Glutamatergic neuron (in vitro differentiated cells): ENCODE measurements at regions not wholly inside any gene's neighbourhood (a gene's known extent, or its start where the extent isn't known, plus 50 kb on each side); places are given as distances from the start of the nearest gene placed in this dataset.

Experiments used
- DNase-seq: peaks from one replicate; pipeline ENCODE4 v3.0.0; 2022
- H3K27ac Mint-ChIP-seq: one replicate; pipeline ENCODE4 v1.8.0; 2020; ENCODE audit warnings: mild to moderate bottlenecking, mixed read lengths, inconsistent platforms; ENCODE audit not compliant: unreplicated experiment
- H3K27me3 Mint-ChIP-seq: one replicate; pipeline ENCODE4 v1.8.0; 2020; ENCODE audit warnings: mild to moderate bottlenecking, moderate library complexity, mixed read lengths, inconsistent platforms; ENCODE audit not compliant: unreplicated experiment
- H3K36me3 Mint-ChIP-seq: one replicate; pipeline ENCODE4 v1.8.0; 2020; ENCODE audit warnings: mild to moderate bottlenecking, mixed read lengths, inconsistent platforms; ENCODE audit not compliant: unreplicated experiment
- H3K4me1 Mint-ChIP-seq: one replicate; pipeline ENCODE4 v1.8.0; 2020; ENCODE audit warnings: mild to moderate bottlenecking, low read depth, mixed read lengths, inconsistent platforms; ENCODE audit not compliant: unreplicated experiment
- H3K4me3 Mint-ChIP-seq: one replicate; pipeline ENCODE4 v1.8.0; 2020; ENCODE audit warnings: mild to moderate bottlenecking, mixed read lengths, inconsistent platforms; ENCODE audit not compliant: unreplicated experiment
- H3K9me3 Mint-ChIP-seq: one replicate; pipeline ENCODE4 v1.8.0; 2020; ENCODE audit warnings: mild to moderate bottlenecking, moderate library complexity, mixed read lengths, inconsistent platforms; ENCODE audit not compliant: unreplicated experiment
- TF ChIP-seq, protein P1 (sequence below): fragments of 200-600 bp; sonication (generic); IDR thresholded peaks from one replicate; pipeline ENCODE4 v1.5.0; 2021; ENCODE audit not compliant: partially characterized antibody, unreplicated experiment

DNA sequence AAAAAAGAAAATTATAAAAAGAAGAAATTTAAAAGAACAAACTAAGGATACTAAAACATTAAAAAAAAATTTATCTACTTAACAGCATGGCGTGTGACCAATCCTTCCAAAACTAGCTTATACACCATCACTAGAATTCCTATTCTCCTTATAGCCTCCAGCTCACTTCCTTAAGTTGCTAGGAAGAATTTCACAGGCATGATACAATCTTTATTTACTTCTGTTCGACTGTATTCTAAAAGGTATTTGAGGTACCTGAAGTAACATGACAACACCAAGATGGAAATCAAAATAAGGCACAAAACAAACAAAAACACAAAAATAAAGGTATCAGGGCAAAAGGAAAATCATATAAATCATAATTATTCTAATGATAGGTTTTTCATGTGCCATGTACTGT is 360.7 kb downstream of the FIGN start:
- Mint-ChIP-seq H3K4me3 (no peak overlapping the region), H3K27ac (no peak overlapping the region), H3K9me3 (no peaks in the 10 kb centered on the region), H3K36me3 (no peaks in the 10 kb centered on the region), H3K27me3 (no peaks in the 10 kb centered on the region), H3K4me1 (no peaks in the 10 kb centered on the region)
- no peak for DNase-seq
- TF ChIP-seq, protein P1, sequence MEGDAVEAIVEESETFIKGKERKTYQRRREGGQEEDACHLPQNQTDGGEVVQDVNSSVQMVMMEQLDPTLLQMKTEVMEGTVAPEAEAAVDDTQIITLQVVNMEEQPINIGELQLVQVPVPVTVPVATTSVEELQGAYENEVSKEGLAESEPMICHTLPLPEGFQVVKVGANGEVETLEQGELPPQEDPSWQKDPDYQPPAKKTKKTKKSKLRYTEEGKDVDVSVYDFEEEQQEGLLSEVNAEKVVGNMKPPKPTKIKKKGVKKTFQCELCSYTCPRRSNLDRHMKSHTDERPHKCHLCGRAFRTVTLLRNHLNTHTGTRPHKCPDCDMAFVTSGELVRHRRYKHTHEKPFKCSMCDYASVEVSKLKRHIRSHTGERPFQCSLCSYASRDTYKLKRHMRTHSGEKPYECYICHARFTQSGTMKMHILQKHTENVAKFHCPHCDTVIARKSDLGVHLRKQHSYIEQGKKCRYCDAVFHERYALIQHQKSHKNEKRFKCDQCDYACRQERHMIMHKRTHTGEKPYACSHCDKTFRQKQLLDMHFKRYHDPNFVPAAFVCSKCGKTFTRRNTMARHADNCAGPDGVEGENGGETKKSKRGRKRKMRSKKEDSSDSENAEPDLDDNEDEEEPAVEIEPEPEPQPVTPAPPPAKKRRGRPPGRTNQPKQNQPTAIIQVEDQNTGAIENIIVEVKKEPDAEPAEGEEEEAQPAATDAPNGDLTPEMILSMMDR = no peak

DNA sequence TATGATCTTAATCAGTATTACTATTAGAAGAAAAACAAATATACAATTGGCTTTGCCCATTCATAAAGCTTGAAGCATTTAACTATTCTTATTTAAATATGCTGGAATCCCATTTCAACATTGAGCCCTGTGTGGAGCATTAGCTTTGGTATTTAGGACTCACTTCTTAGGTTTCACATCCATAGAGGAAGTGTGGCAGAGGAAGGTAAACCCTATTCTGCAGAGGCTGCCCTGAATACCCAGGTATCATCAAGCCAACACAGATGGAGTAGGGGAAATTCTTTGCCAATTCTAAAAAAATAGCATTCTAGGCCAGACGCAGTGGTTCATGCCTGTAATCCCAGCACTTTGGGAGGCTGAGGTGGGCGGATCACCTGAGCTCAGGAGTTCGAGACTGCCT is 361.5 kb downstream of the FIGN start:
- H3K27me3 Mint-ChIP-seq = no peaks in the 10 kb centered on the region
- H3K36me3 Mint-ChIP-seq = no peaks in the 10 kb centered on the region
- no peaks in the 10 kb centered on the region for H3K9me3 Mint-ChIP-seq
- no peak overlapping the region for H3K4me3 Mint-ChIP-seq
- no peak for DNase-seq
- H3K27ac Mint-ChIP-seq = no peak overlapping the region
- TF ChIP-seq, protein P1 = no peak
- no peaks in the 10 kb centered on the region for H3K4me1 Mint-ChIP-seq

DNA sequence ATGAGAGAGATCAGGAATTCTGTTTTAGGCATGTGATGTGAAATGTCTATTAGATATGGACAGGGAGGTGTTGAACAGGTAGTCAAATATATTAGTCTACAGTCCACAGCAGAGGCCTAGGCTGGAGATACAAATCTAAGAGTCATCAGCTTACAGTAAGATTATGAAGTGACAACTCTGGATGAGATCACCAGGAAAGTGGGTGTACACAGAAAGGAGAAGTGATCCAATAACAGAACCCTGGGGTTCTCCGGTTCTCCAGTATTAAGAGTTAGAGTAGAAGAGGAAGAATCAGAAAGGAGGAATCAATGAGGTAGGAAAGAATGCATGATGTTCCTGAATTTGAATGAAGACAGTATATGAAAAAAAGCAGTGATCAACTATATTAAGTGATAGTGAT is 362.3 kb downstream of the FIGN start:
- TF ChIP-seq, protein P1 = no peak
- Mint-ChIP-seq H3K4me3 (no peak overlapping the region), H3K27ac (no peak overlapping the region), H3K9me3 (no peaks in the 10 kb centered on the region), H3K36me3 (no peaks in the 10 kb centered on the region), H3K4me1 (no peaks in the 10 kb centered on the region), H3K27me3 (no peaks in the 10 kb centered on the region)
- no peak for DNase-seq

DNA sequence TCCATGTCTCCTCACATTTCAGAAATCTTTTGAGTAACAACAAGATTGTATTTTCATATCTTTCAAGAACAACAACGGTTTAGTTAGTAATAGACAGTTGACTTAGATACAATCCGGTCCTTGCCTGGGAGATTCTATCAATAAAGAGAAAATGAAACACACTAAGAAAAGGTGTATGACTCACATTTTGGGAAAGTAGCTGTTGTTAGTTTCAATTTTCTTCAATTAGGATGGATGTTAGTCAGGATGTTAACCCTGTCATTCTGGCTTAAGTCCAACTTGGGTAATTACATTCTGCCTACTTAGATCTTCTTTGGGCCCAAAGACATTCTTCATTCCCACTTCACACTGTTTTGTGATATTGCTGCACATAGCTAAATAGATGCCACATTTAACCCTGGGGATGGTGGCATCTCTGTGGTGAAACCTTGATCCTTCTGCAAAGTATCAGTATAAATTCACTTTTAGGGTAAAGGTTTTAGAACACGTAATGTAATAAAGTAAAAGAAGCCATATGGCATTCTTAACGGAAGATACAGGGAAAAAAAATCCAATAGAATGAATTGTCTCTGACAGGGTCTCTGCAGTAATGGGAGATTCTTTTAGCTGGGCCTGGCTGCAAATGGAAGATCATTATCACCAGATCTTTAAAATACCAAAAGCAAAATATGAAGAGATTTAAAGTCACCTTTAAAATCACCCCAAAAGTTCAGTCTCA is 365.5 kb downstream of the FIGN start:
- Mint-ChIP-seq H3K4me1 (no peaks in the 10 kb centered on the region), H3K9me3 (no peaks in the 10 kb centered on the region), H3K36me3 (no peaks in the 10 kb centered on the region), H3K4me3 (no peak overlapping the region), H3K27ac (no peak overlapping the region), H3K27me3 (no peaks in the 10 kb centered on the region)
- DNase-seq = no peak
- TF ChIP-seq, protein P1 = no peak

DNA sequence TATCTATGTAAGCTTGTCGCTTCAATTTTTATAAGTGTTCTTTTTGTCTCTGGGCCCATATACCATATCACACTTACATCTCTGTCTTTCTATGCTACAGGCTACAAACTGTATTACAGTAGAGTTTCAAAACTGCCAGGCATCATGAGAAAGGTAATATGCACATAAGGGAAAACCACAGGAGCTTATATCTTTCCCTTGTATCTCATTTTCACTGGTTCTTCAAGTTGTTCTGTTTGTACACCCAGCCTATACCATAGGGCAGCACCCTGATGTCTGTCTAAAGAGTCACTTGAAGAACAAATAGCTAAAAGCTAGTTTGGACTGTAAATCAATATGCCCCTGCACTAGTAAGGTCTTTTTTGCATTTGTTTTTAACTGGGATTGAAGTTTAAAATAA is 366.7 kb downstream of the FIGN start:
- Mint-ChIP-seq H3K9me3 (no peaks in the 10 kb centered on the region), H3K27ac (no peak overlapping the region), H3K4me1 (no peaks in the 10 kb centered on the region), H3K4me3 (no peak overlapping the region), H3K36me3 (no peaks in the 10 kb centered on the region), H3K27me3 (no peaks in the 10 kb centered on the region)
- no peak for DNase-seq
- TF ChIP-seq, protein P1 = no peak
